Upper lobe of right lung (tissue), 1 donor: ENCODE measurements at regions not wholly inside any gene's neighbourhood (a gene's known extent, or its start where the extent isn't known, plus 50 kb on each side); places are given as distances from the start of the nearest gene placed in this dataset.

Experiments used
- ATAC-seq: fragments of 200-7000 bp; cut with Tn5 transposase; one replicate; pipeline ENCODE4 v1.9.1; 2020; ENCODE audit warnings: mild to moderate bottlenecking, moderate library complexity
- DNase-seq: peaks from one replicate; pipeline ENCODE4 v3.0.0-alpha.2; 2020
- H3K27ac ChIP-seq: fragments of 200-600 bp; one replicate; pipeline ENCODE4 v1.8.0; 2022
- H3K27me3 ChIP-seq: fragments of 200-600 bp; one replicate; pipeline ENCODE4 v1.8.0; 2022; ENCODE audit warnings: mild to moderate bottlenecking
- H3K36me3 ChIP-seq: fragments of 200-600 bp; one replicate; pipeline ENCODE4 v1.8.0; 2022
- H3K4me1 ChIP-seq: fragments of 200-600 bp; one replicate; pipeline ENCODE4 v1.8.0; 2022
- H3K4me3 ChIP-seq: fragments of 200-600 bp; one replicate; pipeline ENCODE4 v1.8.0; 2022; ENCODE audit warnings: mild to moderate bottlenecking
- H3K9me3 ChIP-seq: fragments of 200-600 bp; one replicate; pipeline ENCODE4 v1.8.0; 2022
- intact Hi-C: fragments of 100-400 bp; cut with DNase I; formaldehyde crosslinking; loops from one replicate; pipeline ENCODE4 v1.11.0; 2022
- TF ChIP-seq, protein P1 (sequence below): fragments of 200-600 bp; IDR thresholded peaks from one replicate; pipeline ENCODE4 v1.8.0; 2022; ENCODE audit warnings: antibody characterized with exemption
- donor health status: DM: no; HTN: yes; CAD: no; lungs with severe emphysema.

- no peaks in the 10 kb centered on the region for H3K9me3 ChIP-seq
- intact Hi-C loops, result no loop called here
- no peaks in the 10 kb centered on the region for H3K36me3 ChIP-seq
- H3K27me3 ChIP-seq, result peaks cover 9% of the 10 kb centered on the region
- no peaks in the 10 kb centered on the region for H3K4me1 ChIP-seq
- no peak overlapping the region for H3K4me3 ChIP-seq
- TF ChIP-seq, protein P1, sequence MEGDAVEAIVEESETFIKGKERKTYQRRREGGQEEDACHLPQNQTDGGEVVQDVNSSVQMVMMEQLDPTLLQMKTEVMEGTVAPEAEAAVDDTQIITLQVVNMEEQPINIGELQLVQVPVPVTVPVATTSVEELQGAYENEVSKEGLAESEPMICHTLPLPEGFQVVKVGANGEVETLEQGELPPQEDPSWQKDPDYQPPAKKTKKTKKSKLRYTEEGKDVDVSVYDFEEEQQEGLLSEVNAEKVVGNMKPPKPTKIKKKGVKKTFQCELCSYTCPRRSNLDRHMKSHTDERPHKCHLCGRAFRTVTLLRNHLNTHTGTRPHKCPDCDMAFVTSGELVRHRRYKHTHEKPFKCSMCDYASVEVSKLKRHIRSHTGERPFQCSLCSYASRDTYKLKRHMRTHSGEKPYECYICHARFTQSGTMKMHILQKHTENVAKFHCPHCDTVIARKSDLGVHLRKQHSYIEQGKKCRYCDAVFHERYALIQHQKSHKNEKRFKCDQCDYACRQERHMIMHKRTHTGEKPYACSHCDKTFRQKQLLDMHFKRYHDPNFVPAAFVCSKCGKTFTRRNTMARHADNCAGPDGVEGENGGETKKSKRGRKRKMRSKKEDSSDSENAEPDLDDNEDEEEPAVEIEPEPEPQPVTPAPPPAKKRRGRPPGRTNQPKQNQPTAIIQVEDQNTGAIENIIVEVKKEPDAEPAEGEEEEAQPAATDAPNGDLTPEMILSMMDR, result no peak
- H3K27ac ChIP-seq, result no peak overlapping the region
- DNase-seq, result no peak
- ATAC-seq, result no peak
Observed at GRCh38 chr20:60641879-60642447, 610.1 kb upstream of the CDH4 start.

DNA sequence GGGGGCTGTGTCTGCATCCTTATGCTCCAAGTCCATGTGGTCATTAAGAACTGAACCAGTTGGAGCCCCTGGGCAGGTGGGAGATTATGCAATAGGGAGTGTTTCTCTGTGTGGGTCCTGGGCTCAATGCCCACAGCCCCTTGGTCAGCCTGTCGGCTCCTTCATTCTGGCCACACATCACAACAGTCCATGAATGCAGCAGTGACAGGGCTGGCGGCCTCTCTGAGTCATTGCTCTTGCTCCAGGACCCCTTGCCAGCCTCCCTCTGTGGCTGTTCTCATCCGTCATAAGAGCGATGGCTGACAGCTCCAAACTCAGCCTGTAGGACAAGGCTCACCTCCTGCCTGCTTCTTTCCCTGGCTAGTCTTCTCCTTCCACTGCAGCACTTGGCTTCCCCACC lies 609.5 kb upstream of the CDH4 start:
- H3K27me3 ChIP-seq, result peaks cover 8% of the 10 kb centered on the region
- no peaks in the 10 kb centered on the region for H3K4me1 ChIP-seq
- no peak overlapping the region for H3K4me3 ChIP-seq
- DNase-seq (no peak), ATAC-seq (no peak)
- no peak overlapping the region for H3K27ac ChIP-seq
- H3K9me3 ChIP-seq, result no peaks in the 10 kb centered on the region
- TF ChIP-seq, protein P1, result no peak
- intact Hi-C loops, result no loop called here
- H3K36me3 ChIP-seq, result no peaks in the 10 kb centered on the region

- ATAC-seq (no peak), DNase-seq (no peak)
- Histone ChIP-seq H3K27me3 (no peaks in the 10 kb centered on the region), H3K9me3 (no peaks in the 10 kb centered on the region), H3K27ac (no peak overlapping the region), H3K4me3 (no peak overlapping the region), H3K4me1 (no peaks in the 10 kb centered on the region), H3K36me3 (no peaks in the 10 kb centered on the region)
- TF ChIP-seq, protein P1, result no peak
- intact Hi-C loops, result no loop called here
Observed at GRCh38 chr20:60648556-60648955, 603.5 kb upstream of the CDH4 start.

- no peak for DNase-seq
- intact Hi-C loops, result no loop called here
- H3K4me1 ChIP-seq, result no peaks in the 10 kb centered on the region
- no peaks in the 10 kb centered on the region for H3K27me3 ChIP-seq
- no peak overlapping the region for H3K27ac ChIP-seq
- H3K9me3 ChIP-seq, result no peaks in the 10 kb centered on the region
- no peak for ATAC-seq
- no peak overlapping the region for H3K4me3 ChIP-seq
- H3K36me3 ChIP-seq, result no peaks in the 10 kb centered on the region
- TF ChIP-seq, protein P1, result no peak
Observed at GRCh38 chr20:60649541-60649940, 602.5 kb upstream of the CDH4 start.

DNA sequence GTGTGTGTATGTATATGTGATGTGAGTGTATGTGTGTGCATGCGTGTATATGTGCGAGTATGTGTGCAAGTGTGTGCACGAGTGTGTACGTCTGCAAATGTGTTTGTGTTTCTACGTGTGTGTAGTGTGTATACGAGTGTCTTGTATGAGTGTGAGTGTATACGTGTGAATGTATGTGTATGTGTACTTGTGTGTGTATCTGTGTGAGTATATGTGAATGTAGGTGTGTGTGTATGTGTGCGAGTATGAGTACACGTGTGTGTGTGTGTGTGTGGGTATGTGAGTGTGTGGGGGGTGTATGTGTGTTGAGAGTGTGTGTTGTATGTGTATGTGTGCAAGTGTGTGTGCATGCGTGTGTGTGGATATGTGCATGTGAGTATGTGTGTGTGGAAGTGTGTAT lies 602.0 kb upstream of the CDH4 start:
- H3K4me3 ChIP-seq, result no peak overlapping the region
- TF ChIP-seq, protein P1, result no peak

DNA sequence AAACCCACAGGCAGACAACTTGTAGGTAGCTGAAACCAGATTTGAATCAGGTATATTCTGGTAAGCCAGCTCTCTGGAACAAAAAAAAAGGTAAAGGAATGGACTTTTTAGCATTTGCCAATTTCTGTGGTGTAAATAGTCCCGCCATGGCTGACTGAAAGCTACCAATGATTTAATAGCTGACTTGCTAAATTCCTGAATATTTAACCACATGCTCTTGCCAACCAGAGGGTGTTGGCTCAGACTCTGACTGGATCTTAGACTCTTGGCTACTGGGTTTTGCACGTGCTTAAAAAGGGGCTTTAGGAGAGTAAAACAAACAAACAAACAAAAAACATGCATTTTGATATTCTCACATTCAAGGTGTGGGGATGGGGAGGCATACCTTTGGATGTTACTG lies 600.0 kb upstream of the CDH4 start:
- DNase-seq (no peak), ATAC-seq (no peak)
- intact Hi-C loops, result no loop called here
- Histone ChIP-seq H3K9me3 (no peaks in the 10 kb centered on the region), H3K4me3 (no peak overlapping the region), H3K27me3 (no peaks in the 10 kb centered on the region), H3K36me3 (no peaks in the 10 kb centered on the region), H3K27ac (no peak overlapping the region), H3K4me1 (no peaks in the 10 kb centered on the region)
- TF ChIP-seq, protein P1, result no peak

More for the DNA sequence above, 602.0 kb upstream of the CDH4 start:
- no peak for ATAC-seq
- no peak for DNase-seq
- no peaks in the 10 kb centered on the region for H3K27me3 ChIP-seq
- intact Hi-C loops, result no loop called here
- no peaks in the 10 kb centered on the region for H3K36me3 ChIP-seq
- no peaks in the 10 kb centered on the region for H3K4me1 ChIP-seq
- no peak overlapping the region for H3K27ac ChIP-seq
- H3K9me3 ChIP-seq, result no peaks in the 10 kb centered on the region
